Coronary artery (tissue), 2 donors: ENCODE measurements at regions not wholly inside any gene's neighbourhood (a gene's known extent, or its start where the extent isn't known, plus 50 kb on each side); places are given as distances from the start of the nearest gene placed in this dataset.
"Not testable (repeated sequence)": the region's sequence is repeated elsewhere in the genome, so short reads cannot be mapped to it uniquely, and the experiment has no call there.

Experiments used
- DNase-seq: peaks from one replicate; pipeline ENCODE4 v3.0.0-alpha.2; 2017; ENCODE audit warnings: low spot score
- H3K27ac ChIP-seq, 2 donors: fragments of 200-600 bp; sonication (generic); one replicate each; pipeline ENCODE4 v1.5.1; 2016 to 2019
- H3K4me3 ChIP-seq: fragments of 200-600 bp; sonication (generic); 2 replicates; pipeline ENCODE4 v1.5.1; 2016; ENCODE audit warnings: mild to moderate bottlenecking, moderate library complexity
- CTCF ChIP-seq: fragments of 200-600 bp; sonication (generic); IDR thresholded peaks from one replicate; pipeline ENCODE4 v1.5.1; 2019; ENCODE audit warnings: antibody characterized with exemption

DNA sequence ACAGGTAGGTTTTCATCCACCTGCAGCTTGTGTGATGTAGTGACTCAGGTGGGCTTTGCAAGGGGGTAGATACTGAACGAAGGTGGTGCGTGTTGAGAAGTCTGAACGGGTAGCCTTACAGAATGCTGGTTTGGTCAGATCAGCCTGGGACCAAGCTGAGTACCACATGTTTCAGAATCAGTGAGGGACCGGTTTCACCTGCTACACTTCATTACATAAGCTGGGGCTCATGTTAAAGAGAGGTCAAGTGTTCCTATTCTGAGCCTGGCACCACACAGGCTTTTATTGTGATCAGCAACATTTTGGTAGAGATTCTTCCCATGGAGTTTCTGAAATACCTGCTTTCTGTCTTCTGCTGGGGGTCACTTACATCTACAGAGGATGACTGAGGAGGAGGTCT lies 207.4 kb upstream of the EEF2KMT start:
- DNase-seq = no peak
- H3K27ac ChIP-seq = no peak overlapping the region
- no peak overlapping the region for H3K4me3 ChIP-seq
- TF ChIP-seq CTCF = no peak

DNA sequence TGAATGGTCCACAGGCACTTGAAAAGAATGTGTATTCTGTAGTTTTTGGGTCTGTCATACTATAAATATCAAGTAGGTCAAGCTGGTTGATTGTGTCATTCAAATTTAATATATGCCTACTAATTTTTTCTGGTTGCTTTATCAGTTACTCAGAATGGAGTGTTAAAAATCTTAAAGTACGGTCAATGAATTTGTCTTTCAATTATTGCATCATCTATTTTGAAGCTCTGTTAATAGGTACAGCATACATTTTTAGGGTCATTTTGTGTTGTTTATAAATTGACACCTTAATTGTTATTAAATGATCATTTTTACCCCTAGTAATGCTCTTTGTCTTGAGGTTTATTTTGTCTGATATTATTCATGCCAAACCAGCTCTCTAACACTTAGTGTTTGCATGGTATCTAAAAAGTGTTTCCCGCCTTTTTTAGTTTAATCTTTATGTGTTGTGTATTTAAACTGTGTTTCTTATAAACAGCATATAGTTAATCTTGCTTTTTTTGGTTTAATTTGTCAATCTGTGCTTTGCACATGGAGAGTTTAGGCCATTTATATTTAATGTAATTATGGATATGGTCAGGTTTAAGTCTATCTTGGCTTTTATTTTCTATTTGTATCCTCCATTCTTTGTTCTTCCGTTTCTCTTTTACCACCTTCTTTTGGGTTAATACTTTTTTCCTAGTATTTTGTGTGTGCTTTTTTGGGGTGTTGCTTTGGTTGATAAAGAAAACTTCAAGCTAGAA lies 204.9 kb upstream of the EEF2KMT start:
- TF ChIP-seq CTCF = no peak
- no peak for DNase-seq

DNA sequence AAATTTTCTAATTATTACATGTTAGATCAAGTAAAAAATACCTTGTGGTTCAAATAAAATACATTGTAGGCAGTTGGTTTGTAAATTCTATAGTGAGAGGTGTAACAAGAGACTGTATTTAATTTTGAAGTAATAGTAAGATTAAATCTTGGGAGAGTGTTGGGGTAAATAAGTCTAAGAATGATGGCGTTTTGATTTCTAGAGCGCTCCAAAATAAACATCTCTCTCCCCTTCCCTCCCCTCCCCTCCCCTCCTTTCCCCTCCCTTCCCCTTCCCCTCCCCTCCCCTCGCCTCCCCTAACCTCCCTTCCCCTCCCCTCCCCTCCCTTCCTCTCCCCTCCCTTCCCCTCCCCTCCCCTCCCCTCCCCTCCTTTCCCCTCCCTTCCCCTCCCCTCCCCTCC lies 200.6 kb upstream of the EEF2KMT start:
- no peak overlapping the region for H3K4me3 ChIP-seq
- DNase-seq = no peak
- no peak for TF ChIP-seq CTCF
- no peak overlapping the region for H3K27ac ChIP-seq

More for the DNA sequence above, 204.9 kb upstream of the EEF2KMT start:
- Histone ChIP-seq H3K27ac (no peak overlapping the region), H3K4me3 (no peak overlapping the region)

DNA sequence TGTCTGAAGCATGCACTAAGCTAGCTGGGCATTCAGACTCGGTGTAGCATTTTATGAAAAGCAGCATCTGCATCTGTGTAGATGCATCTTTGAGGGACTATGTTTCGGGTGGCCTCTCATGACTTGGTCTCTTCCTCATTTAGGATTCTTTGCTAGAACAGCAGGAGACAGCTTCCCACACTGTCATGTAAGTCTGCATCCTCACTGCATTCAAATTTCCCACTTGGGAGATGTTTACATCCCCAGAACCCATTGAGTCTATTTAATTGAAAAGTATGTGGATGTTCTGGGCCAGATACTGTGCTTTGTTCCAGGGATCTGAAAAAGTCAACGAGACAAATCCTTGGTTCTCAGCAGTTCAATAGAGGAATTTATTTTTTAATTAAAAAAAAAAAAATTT lies 198.6 kb upstream of the EEF2KMT start:
- no peak for TF ChIP-seq CTCF
- Histone ChIP-seq H3K27ac (no peak overlapping the region), H3K4me3 (no peak overlapping the region)
- no peak for DNase-seq

GRCh38 chr16:5295304-5295703 lies 197.7 kb upstream of the EEF2KMT start:
- not testable (repeated sequence) for DNase-seq, H3K27ac ChIP-seq

GRCh38 chr16:5282152-5282551 lies 184.6 kb upstream of the EEF2KMT start:
- H3K4me3 ChIP-seq, H3K27ac ChIP-seq, DNase-seq: not testable (repeated sequence)

More at GRCh38 chr16:5295304-5295703, 197.7 kb upstream of the EEF2KMT start:
- H3K4me3 ChIP-seq = not testable (repeated sequence)

DNA sequence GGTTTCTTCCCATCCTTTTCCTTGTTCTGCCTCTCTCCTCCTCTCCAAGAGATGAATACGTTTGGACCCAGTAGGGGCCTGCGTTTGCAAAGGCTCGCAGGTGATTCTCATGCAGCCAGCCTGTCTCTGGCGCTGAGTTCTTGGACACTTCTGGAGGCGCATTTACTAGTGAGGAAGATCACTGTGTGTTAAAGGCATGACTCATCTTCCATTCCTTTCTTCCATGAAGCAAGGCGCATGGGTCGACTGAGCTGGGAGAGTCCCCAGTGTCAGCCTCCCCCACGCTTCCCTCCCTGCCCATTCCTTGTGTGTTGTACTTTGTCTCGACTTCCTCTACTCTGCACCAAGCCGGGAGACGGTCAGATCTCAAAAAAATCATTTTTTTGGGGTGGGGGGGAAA lies 159.9 kb upstream of the EEF2KMT start:
- DNase-seq = no peak
- no peak overlapping the region for H3K4me3 ChIP-seq
- no peak for TF ChIP-seq CTCF
- no peak overlapping the region for H3K27ac ChIP-seq

DNA sequence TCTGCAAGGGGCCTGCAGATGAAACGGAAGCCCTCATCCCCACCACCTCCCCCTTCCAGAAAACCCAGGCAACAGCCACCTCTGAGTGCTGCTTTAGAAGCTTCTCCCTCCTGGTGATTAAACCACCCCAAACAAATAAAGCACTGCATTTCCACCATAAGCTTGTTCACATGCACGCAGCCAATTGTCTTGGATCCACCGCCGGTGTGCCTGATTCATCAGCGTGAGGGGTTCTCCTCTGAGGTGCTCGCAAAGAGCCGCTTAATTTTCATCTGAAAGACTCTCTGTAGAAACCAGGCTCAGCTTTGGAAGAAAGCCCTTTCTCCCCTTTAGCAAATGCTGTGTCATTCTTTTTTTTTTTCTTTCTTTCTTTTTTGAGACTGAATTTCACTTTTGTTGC lies 155.2 kb upstream of the EEF2KMT start:
- DNase-seq = no peak

DNA sequence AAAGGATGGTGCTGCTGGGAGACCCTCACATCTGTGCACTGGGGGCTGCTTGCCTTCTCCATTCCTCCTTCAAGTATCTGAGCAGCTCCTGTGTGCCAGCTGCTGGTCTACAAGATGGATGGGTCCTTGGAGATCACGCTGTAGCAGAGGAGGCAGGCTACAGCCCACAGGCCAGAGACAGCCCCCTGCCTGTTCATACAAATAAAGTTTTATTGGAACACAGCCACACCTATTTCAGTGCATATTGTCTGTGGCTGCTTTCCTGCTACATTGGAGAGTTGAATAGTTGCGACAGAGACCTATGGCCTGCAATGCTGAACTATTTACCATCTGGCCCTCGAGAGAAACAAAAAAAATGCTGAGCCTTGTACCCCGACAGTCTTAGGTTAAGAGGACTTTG lies 149.8 kb upstream of the EEF2KMT start:
- not testable (repeated sequence) for H3K4me3 ChIP-seq, H3K27ac ChIP-seq, DNase-seq

More for the DNA sequence above, 155.2 kb upstream of the EEF2KMT start:
- Histone ChIP-seq H3K27ac (no peak overlapping the region), H3K4me3 (no peak overlapping the region)
- TF ChIP-seq CTCF = no peak

DNA sequence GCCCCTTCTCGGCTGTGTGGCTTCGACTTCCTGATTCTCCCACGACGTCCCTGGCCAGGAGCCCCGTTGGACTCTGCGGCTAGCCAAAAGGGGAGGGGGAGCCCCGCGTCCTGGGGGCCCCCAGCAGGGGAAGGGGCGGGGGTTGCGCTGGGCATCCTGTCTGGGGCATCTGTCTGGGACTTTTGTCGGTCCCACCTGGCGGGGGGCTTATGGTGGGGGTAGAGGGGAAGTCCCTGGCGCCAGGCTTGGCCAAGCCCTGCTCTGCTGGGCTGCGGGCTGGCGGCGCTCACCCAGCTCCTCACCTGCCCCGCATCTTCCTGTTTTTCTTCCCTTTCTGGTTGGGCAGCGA lies 142.7 kb upstream of the EEF2KMT start:
- H3K4me3 ChIP-seq = peak overlapping the region; percentile 64
- H3K27ac ChIP-seq, DNase-seq: not testable (repeated sequence)
